ENCODE measurements at regions not wholly inside any gene's neighbourhood (a gene's known extent, or its start where the extent isn't known, plus 50 kb on each side); places are given as distances from the start of the nearest gene placed in this dataset.

DNA sequence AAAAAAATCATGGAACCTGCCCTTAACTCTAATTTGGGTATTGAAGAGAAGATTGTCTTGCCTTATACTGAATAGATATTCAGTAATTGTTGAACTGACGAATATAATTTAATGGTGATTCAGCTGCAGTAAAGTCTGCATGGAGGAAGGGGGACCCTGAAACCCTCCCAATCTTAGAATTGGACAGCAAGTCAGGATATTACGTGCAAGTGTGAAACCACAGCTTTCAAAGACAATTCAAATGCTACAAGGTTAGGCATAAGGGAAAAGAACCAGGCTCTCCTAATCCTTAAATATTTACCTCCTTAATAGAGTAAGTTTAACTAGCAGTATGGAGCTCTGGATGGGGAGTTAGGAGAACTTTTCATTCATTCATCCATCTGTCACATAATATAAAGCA, 226.9 kb upstream of the TNP1 start:
- TF ChIP-seq TCF12 (IDR thresholded peaks at IDR 0.05), result no peak
- no peak for TF ChIP-seq TCF12 (CRISPR knock-in tag; IDR thresholded peaks at IDR 0.05)
- no peak for TF ChIP-seq ZNF589 (CRISPR knock-in tag; conservative IDR thresholded peaks at IDR 0.05)
- no peak for TF ChIP-seq FOXM1 (CRISPR knock-in tag; IDR thresholded peaks at IDR 0.05)
- TF ChIP-seq HOXA3 (CRISPR knock-in tag; IDR thresholded peaks at IDR 0.05), result no peak
- TF ChIP-seq SRSF9 (IDR thresholded peaks at IDR 0.05; ENCODE audit: borderline replicate concordance, insufficient read depth, low read depth, low read length, poor library complexity, severe bottlenecking), result no peak
- no peak for TF ChIP-seq DR1 (CRISPR knock-in tag; IDR thresholded peaks at IDR 0.05)
- TF ChIP-seq HNRNPH1 (optimal IDR thresholded peaks at IDR 0.05; ENCODE audit: low read depth, low read length), result no peak
- no peak for TF ChIP-seq TP53 (CRISPR knock-in tag; conservative IDR thresholded peaks at IDR 0.05)
- TF ChIP-seq ZNF160 (CRISPR knock-in tag; IDR thresholded peaks at IDR 0.05), result no peak
